ENCODE measurements at regions not wholly inside any gene's neighbourhood (a gene's known extent, or its start where the extent isn't known, plus 50 kb on each side); places are given as distances from the start of the nearest gene placed in this dataset.
"Not testable (repeated sequence)": the region's sequence is repeated elsewhere in the genome, so short reads cannot be mapped to it uniquely, and the experiment has no call there.

- ATAC-seq (ENCODE audit: low FRiP score), result no peak
- no peak for TF ChIP-seq CTCF (IDR thresholded peaks at IDR 0.05)
- no peak for DNase-seq (ENCODE audit: low spot score)
Observed at GRCh38 chr5:135095052-135095715, 61.2 kb upstream of the PITX1 start.

- ATAC-seq (ENCODE audit: low FRiP score) (no peak), DNase-seq (ENCODE audit: low spot score) (no peak)
- TF ChIP-seq CTCF (IDR thresholded peaks at IDR 0.05), result no peak
Observed at GRCh38 chr5:135094339-135095051, 60.5 kb upstream of the PITX1 start.

GRCh38 chr5:135093483-135093882 lies 59.5 kb upstream of the PITX1 start:
- DNase-seq (ENCODE audit: low spot score); ATAC-seq (ENCODE audit: low FRiP score): not testable (repeated sequence)

GRCh38 chr5:135092476-135092875 lies 58.4 kb upstream of the PITX1 start:
- TF ChIP-seq CTCF (IDR thresholded peaks at IDR 0.05), result no peak
- DNase-seq (ENCODE audit: low spot score) (no peak), ATAC-seq (ENCODE audit: low FRiP score) (no peak)

GRCh38 chr5:135091286-135091685 lies 57.3 kb upstream of the PITX1 start:
- no peak for ATAC-seq (ENCODE audit: low FRiP score)
- TF ChIP-seq CTCF (IDR thresholded peaks at IDR 0.05), result no peak
- no peak for DNase-seq (ENCODE audit: low spot score)

GRCh38 chr5:135089912-135090311 lies 55.9 kb upstream of the PITX1 start:
- DNase-seq (ENCODE audit: low spot score), result no peak
- TF ChIP-seq CTCF (IDR thresholded peaks at IDR 0.05), result no peak
- no peak for ATAC-seq (ENCODE audit: low FRiP score)

- DNase-seq (ENCODE audit: low spot score) (no peak), ATAC-seq (ENCODE audit: low FRiP score) (no peak)
- no peak for TF ChIP-seq CTCF (IDR thresholded peaks at IDR 0.05)
Observed at GRCh38 chr5:135088911-135089310, 54.9 kb upstream of the PITX1 start.

Measured in omental fat pad (tissue), 3 donors.